ENCODE measurements at regions not wholly inside any gene's neighbourhood (a gene's known extent, or its start where the extent isn't known, plus 50 kb on each side); places are given as distances from the start of the nearest gene placed in this dataset.

DNA sequence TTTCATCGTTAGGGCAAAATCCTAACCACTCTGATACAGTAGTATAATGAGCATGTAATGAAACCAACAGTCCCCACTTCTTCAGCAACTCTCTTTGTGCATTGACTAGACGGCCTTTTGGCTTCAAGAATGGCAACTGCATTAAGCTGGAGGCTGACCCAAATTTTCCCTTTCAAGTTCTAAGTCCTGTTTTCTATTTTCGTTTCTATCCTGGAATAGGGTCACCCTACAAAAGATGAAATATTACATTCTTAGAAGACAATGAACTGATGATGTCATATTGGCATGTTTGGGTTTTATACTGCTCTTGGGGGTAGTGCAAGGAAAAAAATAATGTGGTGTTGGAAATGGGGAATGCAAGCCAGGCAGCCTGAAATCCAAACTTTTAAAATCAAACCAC, 254.4 kb downstream of the ETAA1 start:
- H3K4me3 ChIP-seq (ENCODE audit: low read depth, low read length): no peak overlapping the region
- no peak for DNase-seq (ENCODE audit: low read depth)
- TF ChIP-seq, protein P1, sequence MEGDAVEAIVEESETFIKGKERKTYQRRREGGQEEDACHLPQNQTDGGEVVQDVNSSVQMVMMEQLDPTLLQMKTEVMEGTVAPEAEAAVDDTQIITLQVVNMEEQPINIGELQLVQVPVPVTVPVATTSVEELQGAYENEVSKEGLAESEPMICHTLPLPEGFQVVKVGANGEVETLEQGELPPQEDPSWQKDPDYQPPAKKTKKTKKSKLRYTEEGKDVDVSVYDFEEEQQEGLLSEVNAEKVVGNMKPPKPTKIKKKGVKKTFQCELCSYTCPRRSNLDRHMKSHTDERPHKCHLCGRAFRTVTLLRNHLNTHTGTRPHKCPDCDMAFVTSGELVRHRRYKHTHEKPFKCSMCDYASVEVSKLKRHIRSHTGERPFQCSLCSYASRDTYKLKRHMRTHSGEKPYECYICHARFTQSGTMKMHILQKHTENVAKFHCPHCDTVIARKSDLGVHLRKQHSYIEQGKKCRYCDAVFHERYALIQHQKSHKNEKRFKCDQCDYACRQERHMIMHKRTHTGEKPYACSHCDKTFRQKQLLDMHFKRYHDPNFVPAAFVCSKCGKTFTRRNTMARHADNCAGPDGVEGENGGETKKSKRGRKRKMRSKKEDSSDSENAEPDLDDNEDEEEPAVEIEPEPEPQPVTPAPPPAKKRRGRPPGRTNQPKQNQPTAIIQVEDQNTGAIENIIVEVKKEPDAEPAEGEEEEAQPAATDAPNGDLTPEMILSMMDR (IDR thresholded peaks at IDR 0.05; ENCODE audit: low read depth, low read length, missing control alignments): no peak
- in situ Hi-C loops (cut with HindIII; ENCODE audit: low sequenced_read_pairs): no loop called here

DNA sequence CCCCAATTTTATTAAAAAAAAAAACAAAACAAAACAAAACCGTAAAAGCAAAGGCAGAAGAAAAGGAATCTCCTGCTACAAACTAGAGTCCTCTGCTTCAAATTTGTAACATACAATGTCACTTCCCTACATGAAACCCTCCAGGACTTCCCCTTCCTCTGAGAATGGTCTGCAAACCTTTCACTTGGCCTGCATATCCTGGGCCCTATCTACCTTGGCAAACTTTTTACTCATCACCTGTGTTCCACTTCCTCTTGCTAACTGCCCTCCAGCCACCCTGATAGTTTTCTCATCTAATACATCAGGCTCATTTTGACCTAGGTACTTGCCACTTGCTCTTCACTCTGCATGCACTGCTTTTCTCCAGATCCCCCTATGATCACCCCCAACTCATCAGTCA, 255.5 kb downstream of the ETAA1 start:
- in situ Hi-C loops (cut with HindIII; ENCODE audit: low sequenced_read_pairs): no loop called here
- TF ChIP-seq, protein P1 (IDR thresholded peaks at IDR 0.05; ENCODE audit: low read depth, low read length, missing control alignments): no peak
- H3K4me3 ChIP-seq (ENCODE audit: low read depth, low read length): no peak overlapping the region
- no peak for DNase-seq (ENCODE audit: low read depth)

DNA sequence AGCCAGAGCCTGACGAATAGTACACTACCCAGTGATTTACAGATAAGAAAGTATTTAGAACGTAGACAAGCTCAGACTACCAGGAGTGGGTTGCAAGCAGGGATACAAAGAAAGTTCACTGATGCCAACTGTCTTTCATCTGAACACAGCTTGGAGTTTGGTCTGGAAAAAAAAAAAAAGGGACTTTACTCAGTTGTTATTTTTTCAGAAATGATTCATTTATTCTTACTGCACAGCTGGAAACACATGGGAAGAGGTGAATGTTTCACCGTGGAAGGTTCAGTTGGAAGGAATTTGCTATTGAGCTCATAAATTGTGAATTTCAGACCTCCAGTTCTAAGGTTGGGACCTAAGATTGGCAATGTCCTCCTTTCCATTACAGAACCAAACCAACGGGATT, 259.7 kb downstream of the ETAA1 start:
- H3K4me3 ChIP-seq (ENCODE audit: low read depth, low read length): no peak overlapping the region
- TF ChIP-seq, protein P1 (IDR thresholded peaks at IDR 0.05; ENCODE audit: low read depth, low read length, missing control alignments): no peak
- in situ Hi-C loops (cut with HindIII; ENCODE audit: low sequenced_read_pairs): no loop called here
- DNase-seq (ENCODE audit: low read depth): no peak

DNA sequence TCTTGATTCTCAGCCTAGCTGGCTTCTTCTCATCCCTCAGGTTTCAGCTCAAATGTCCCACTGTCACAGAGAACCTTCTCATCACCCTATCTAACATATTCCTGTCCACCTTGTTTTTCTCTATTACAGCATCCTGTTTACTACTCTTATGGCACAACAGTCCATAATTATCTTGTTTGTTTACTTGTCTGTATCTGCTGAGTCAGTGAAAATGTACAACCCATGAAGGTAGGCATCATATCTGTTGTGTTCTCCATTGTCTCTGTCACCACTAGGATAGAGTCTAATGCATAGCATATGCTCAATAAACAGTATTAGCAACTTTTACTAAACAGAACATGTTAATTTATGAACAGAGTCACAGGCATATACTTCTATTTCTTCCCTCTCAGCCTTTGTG, 261.7 kb downstream of the ETAA1 start:
- no peak for DNase-seq (ENCODE audit: low read depth)
- TF ChIP-seq, protein P1 (IDR thresholded peaks at IDR 0.05; ENCODE audit: low read depth, low read length, missing control alignments): no peak
- H3K4me3 ChIP-seq (ENCODE audit: low read depth, low read length): no peak overlapping the region
- in situ Hi-C loops (cut with HindIII; ENCODE audit: low sequenced_read_pairs): no loop called here

DNA sequence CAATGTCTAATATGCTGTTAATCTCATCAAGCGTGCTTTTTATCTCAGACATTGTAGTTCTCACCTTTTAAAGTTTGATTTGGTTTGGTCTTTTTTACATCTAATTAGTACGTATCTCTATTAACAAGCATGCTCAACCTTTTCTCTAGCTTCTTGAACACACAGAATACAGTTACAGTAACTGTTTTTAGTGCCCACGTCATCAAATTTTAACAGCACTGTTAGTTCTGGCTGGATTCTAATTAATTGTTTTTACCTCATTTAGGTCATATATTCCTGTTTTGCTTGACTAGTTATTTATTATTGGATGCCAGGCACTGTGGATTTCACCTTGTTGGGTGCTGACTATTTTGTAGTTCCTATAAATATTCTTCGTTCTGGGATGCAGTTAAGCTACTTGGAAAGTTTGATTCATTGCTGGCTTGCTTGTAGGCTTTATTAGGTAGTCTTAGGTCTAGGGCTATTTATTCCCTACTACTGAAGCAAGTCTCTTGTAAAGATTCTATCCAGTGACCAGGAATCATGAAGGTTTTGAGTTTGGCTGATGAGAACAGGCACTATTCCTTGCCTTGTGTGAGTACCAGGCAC, 263.0 kb downstream of the ETAA1 start:
- in situ Hi-C loops (cut with HindIII; ENCODE audit: low sequenced_read_pairs): no loop called here
- TF ChIP-seq, protein P1 (IDR thresholded peaks at IDR 0.05; ENCODE audit: low read depth, low read length, missing control alignments): no peak
- no peak overlapping the region for H3K4me3 ChIP-seq (ENCODE audit: low read depth, low read length)

DNA sequence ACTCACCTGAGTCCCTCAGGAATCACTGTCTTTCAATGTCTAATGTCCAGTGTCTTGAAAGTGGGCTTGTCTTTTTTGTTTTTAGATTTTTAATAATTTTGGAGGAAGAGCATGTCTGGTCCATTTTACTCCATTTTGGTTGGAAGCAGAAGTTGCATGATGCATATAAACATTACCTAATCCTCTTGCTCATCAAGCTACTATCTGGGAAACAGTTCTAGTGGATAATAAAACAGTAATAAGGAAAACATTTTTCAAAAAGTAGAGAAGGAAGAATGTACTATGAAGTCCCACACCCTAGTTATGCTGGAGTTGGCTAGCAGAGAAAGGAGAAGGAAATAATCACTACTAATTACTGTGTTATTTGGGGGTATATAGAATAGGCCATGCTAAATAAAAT, 263.7 kb downstream of the ETAA1 start:
- TF ChIP-seq, protein P1 (IDR thresholded peaks at IDR 0.05; ENCODE audit: low read depth, low read length, missing control alignments): no peak
- no peak overlapping the region for H3K4me3 ChIP-seq (ENCODE audit: low read depth, low read length)
- DNase-seq (ENCODE audit: low read depth): no peak
- in situ Hi-C loops (cut with HindIII; ENCODE audit: low sequenced_read_pairs): no loop called here

More for the DNA sequence above, 263.0 kb downstream of the ETAA1 start:
- DNase-seq (ENCODE audit: low read depth): no peak
